H1 (cell line): ENCODE measurements at regions not wholly inside any gene's neighbourhood (a gene's known extent, or its start where the extent isn't known, plus 50 kb on each side); places are given as distances from the start of the nearest gene placed in this dataset.

Experiments used
- TF ChIP-seq, protein P1 (sequence below): IDR thresholded peaks from 2 replicates; pipeline ENCODE4 v1.6.1; 2012; ENCODE audit warnings: inconsistent platforms

DNA sequence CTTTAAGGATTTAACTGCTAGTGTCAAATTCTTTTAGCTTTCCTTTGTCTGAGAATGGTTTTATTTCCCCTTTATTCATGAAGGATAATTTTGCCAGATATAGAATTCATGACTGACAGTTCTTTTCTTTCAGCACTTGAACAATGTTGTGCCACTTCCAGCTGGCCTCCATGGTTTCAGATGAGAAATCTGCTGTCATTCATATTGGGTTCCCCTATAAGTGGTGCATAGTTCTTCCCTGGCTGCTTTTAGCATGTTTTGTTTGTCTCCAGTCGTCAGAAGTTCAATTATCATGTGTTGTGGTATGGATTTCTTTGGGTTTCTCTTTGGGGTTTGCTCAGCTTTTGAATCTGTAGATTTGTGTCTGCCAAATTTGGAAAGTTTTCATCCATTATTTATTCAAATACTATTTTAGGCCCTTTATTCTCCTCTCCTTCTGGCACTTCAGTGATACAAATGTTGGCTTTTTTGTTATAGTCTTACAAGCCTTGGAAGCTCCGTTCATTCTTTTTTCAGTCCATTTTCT, 76.3 kb upstream of the TGM3 start (continued):
- TF ChIP-seq, protein P1, sequence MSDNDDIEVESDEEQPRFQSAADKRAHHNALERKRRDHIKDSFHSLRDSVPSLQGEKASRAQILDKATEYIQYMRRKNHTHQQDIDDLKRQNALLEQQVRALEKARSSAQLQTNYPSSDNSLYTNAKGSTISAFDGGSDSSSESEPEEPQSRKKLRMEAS, result no peak
